Smooth muscle cell (in vitro differentiated cells): ENCODE measurements at regions not wholly inside any gene's neighbourhood (a gene's known extent, or its start where the extent isn't known, plus 50 kb on each side); places are given as distances from the start of the nearest gene placed in this dataset.

Experiments used
- DNase-seq: peaks from one replicate; lab custom pipeline; 2025; ENCODE audit not compliant: unreplicated experiment; lab: John Stamatoyannopoulos, UW
- H2AFZ ChIP-seq: fragments of 200-600 bp; sonication (generic); 2 replicates; pipeline ENCODE4 v1.6.0; 2016; ENCODE audit warnings: antibody characterized with exemption, low read depth, mild to moderate bottlenecking
- H3F3A ChIP-seq: fragments of 200-600 bp; sonication (generic); 2 replicates; pipeline ENCODE4 v1.6.0; 2017; ENCODE audit warnings: antibody characterized with exemption, low read depth
- H3K27ac ChIP-seq: fragments of 200-600 bp; sonication (generic); 2 replicates; pipeline ENCODE4 v1.5.1; 2016; ENCODE audit warnings: low read depth, mild to moderate bottlenecking
- H3K27me3 ChIP-seq: fragments of 200-600 bp; sonication (generic); 2 replicates; pipeline ENCODE4 v1.6.1; 2016; ENCODE audit warnings: low read depth, mild to moderate bottlenecking
- H3K36me3 ChIP-seq: fragments of 200-600 bp; sonication (generic); 2 replicates; pipeline ENCODE4 v1.5.1; 2016; ENCODE audit warnings: low read depth
- H3K4me1 ChIP-seq: fragments of 200-600 bp; sonication (generic); 2 replicates; pipeline ENCODE4 v1.5.1; 2016; ENCODE audit warnings: low read depth
- H3K4me2 ChIP-seq: fragments of 200-600 bp; sonication (generic); 2 replicates; pipeline ENCODE4 v1.6.0; 2016; ENCODE audit warnings: mild to moderate bottlenecking
- H3K4me3 ChIP-seq: fragments of 200-600 bp; sonication (generic); 2 replicates; pipeline ENCODE4 v1.5.1; 2016; ENCODE audit warnings: mild to moderate bottlenecking
- H3K79me2 ChIP-seq: fragments of 200-600 bp; sonication (generic); 2 replicates; pipeline ENCODE4 v1.6.0; 2016; ENCODE audit warnings: low read depth, mild to moderate bottlenecking
- H3K9ac ChIP-seq: fragments of 200-600 bp; sonication (generic); 2 replicates; pipeline ENCODE4 v1.6.0; 2016; ENCODE audit warnings: low read depth
- H3K9me3 ChIP-seq: fragments of 200-600 bp; sonication (generic); replicated peaks from 2 replicates; pipeline ENCODE4 v1.5.1; 2016; ENCODE audit warnings: low read depth
- H4K20me1 ChIP-seq: fragments of 200-600 bp; sonication (generic); 2 replicates; pipeline ENCODE4 v1.6.0; 2016; ENCODE audit warnings: low read depth
- WGBS: methylation state at CpG from one replicate; pipeline ENCODE4 v1.1.7; 2016; ENCODE audit warnings: low lambda C conversion rate; 5-methylcytosine and 5-hydroxymethylcytosine counted together
- TF ChIP-seq, protein P1 (sequence below): fragments of 200-600 bp; sonication (generic); IDR thresholded peaks from 2 replicates; pipeline ENCODE4 v1.5.1; 2017; ENCODE audit warnings: borderline replicate concordance, mild to moderate bottlenecking, antibody characterized with exemption; ENCODE audit not compliant: insufficient read depth, poor library complexity, severe bottlenecking

DNA sequence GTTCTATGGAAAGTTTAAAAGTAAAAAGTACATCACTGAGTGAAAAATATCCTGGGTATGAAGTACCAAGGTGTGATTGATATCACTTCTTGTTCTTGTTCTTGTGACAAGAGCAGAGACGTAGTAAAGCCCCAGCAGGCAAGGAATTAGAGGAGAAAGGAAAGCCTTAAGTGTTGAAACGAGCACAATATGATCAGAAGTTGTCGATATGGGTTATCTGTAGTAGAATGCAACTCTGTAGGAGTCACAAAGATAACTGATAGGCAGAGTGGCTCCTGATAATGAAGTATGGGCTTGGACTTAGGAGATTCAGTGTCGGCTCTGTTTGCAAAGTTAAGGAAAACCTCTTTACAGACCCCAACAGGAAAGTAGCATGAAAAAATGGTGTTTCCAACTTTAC, 1179.1 kb downstream of the DTWD2 start:
- Histone ChIP-seq H3K4me1 (no peaks in the 10 kb centered on the region), H3F3A (no peaks in the 10 kb centered on the region), H4K20me1 (no peaks in the 10 kb centered on the region), H2AFZ (peak overlapping the region; percentile 20), H3K9ac (no peak overlapping the region), H3K4me2 (no peak overlapping the region), H3K79me2 (no peaks in the 10 kb centered on the region), H3K27me3 (no peaks in the 10 kb centered on the region), H3K4me3 (no peak overlapping the region), H3K9me3 (no peaks in the 10 kb centered on the region), H3K27ac (no peak overlapping the region), H3K36me3 (no peaks in the 10 kb centered on the region)
- TF ChIP-seq, protein P1, sequence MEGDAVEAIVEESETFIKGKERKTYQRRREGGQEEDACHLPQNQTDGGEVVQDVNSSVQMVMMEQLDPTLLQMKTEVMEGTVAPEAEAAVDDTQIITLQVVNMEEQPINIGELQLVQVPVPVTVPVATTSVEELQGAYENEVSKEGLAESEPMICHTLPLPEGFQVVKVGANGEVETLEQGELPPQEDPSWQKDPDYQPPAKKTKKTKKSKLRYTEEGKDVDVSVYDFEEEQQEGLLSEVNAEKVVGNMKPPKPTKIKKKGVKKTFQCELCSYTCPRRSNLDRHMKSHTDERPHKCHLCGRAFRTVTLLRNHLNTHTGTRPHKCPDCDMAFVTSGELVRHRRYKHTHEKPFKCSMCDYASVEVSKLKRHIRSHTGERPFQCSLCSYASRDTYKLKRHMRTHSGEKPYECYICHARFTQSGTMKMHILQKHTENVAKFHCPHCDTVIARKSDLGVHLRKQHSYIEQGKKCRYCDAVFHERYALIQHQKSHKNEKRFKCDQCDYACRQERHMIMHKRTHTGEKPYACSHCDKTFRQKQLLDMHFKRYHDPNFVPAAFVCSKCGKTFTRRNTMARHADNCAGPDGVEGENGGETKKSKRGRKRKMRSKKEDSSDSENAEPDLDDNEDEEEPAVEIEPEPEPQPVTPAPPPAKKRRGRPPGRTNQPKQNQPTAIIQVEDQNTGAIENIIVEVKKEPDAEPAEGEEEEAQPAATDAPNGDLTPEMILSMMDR: no peak
- 35% methylated on average over 4 of the region's 4 CpGs for WGBS
- no peak for DNase-seq

DNA sequence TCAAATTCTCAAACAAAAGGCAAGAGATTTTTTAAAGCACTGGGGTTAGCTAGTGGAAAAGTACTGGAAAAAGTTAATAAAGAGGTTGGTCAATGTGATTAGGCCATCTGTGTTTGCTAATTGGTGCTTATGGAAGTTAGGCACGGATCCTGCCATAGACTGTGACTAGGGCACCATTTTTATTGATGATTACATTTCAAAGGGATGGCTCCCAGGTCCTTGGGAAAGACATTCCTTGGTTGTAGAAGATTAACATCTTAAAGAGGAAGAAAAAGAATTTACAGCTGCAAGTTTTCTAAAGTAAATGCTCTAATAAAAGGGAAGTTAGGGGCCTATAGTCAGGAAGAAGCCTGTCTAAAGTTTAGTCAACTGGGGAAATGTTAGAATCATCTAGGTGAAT, 1183.3 kb downstream of the DTWD2 start:
- Histone ChIP-seq H3K79me2 (no peaks in the 10 kb centered on the region), H3K27me3 (no peaks in the 10 kb centered on the region), H3K4me1 (no peaks in the 10 kb centered on the region), H3K36me3 (no peaks in the 10 kb centered on the region), H3K4me2 (no peak overlapping the region), H3F3A (no peaks in the 10 kb centered on the region), H3K9me3 (no peaks in the 10 kb centered on the region), H3K27ac (no peak overlapping the region), H4K20me1 (no peaks in the 10 kb centered on the region), H3K4me3 (no peak overlapping the region), H2AFZ (peak overlapping the region; percentile 53), H3K9ac (no peak overlapping the region)
- TF ChIP-seq, protein P1: no peak
- WGBS: 25% methylated on average over 1 of the region's 1 CpG
- DNase-seq: no peak

DNA sequence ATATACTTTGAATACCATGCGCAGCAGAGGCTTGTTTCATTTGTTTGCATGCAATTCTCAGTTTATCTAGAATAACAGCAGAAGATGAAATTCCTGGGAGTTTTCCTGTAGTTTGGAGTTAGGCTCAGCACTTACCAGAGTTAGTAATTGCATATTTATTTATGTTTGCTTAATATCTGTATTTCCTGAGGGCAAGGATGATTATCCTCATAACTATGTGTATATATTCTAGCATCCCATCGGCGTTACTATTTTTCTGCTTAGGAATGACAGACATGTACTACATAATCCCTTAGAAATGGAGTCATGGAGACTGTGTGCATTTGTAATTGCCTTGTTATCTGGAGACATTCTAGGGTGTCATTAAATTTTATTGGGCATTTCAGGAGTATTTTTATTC, 1184.8 kb downstream of the DTWD2 start:
- H3K9ac ChIP-seq: no peak overlapping the region
- peak overlapping the region; percentile 51 for H3K27ac ChIP-seq
- no peaks in the 10 kb centered on the region for H3K79me2 ChIP-seq
- H3K4me3 ChIP-seq: no peak overlapping the region
- no peaks in the 10 kb centered on the region for H3K9me3 ChIP-seq
- no peak overlapping the region for H2AFZ ChIP-seq
- DNase-seq: no peak
- TF ChIP-seq, protein P1: no peak
- no peaks in the 10 kb centered on the region for H3K27me3 ChIP-seq
- H3F3A ChIP-seq: no peaks in the 10 kb centered on the region
- 18% methylated on average over 3 of the region's 3 CpGs for WGBS
- no peaks in the 10 kb centered on the region for H4K20me1 ChIP-seq
- peak overlapping the region; percentile 19 for H3K4me2 ChIP-seq
- H3K4me1 ChIP-seq: no peaks in the 10 kb centered on the region
- H3K36me3 ChIP-seq: no peaks in the 10 kb centered on the region

DNA sequence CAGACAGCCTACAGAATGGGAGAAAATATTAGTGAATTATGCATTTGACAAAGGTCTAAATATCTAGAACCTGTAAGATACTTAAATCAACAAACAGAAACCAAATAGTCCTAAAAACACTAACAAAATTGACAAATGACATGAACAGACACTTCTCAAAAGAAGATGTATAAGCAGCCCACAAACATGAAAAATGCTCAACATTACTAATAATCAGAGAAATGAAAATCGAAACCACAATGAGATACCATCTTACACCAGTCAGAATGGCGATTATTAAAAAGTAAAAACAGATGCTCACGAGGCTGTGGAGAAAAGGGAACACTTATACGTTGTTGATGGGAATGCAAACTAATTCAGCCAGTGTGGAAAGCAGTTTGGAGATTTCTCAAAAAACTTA, 1186.8 kb downstream of the DTWD2 start:
- TF ChIP-seq, protein P1: no peak
- H3K9ac ChIP-seq: no peak overlapping the region
- no peak overlapping the region for H2AFZ ChIP-seq
- no peaks in the 10 kb centered on the region for H3K4me1 ChIP-seq
- H3K36me3 ChIP-seq: no peaks in the 10 kb centered on the region
- H3K79me2 ChIP-seq: no peaks in the 10 kb centered on the region
- H3K27me3 ChIP-seq: no peaks in the 10 kb centered on the region
- DNase-seq: no peak
- no peaks in the 10 kb centered on the region for H3F3A ChIP-seq
- H3K27ac ChIP-seq: no peak overlapping the region
- H4K20me1 ChIP-seq: no peaks in the 10 kb centered on the region
- no peaks in the 10 kb centered on the region for H3K9me3 ChIP-seq
- H3K4me2 ChIP-seq: no peak overlapping the region
- H3K4me3 ChIP-seq: no peak overlapping the region
- WGBS: 94% methylated on average over 4 of the region's 4 CpGs
